ENCODE measurements at regions not wholly inside any gene's neighbourhood (a gene's known extent, or its start where the extent isn't known, plus 50 kb on each side); places are given as distances from the start of the nearest gene placed in this dataset.

DNA sequence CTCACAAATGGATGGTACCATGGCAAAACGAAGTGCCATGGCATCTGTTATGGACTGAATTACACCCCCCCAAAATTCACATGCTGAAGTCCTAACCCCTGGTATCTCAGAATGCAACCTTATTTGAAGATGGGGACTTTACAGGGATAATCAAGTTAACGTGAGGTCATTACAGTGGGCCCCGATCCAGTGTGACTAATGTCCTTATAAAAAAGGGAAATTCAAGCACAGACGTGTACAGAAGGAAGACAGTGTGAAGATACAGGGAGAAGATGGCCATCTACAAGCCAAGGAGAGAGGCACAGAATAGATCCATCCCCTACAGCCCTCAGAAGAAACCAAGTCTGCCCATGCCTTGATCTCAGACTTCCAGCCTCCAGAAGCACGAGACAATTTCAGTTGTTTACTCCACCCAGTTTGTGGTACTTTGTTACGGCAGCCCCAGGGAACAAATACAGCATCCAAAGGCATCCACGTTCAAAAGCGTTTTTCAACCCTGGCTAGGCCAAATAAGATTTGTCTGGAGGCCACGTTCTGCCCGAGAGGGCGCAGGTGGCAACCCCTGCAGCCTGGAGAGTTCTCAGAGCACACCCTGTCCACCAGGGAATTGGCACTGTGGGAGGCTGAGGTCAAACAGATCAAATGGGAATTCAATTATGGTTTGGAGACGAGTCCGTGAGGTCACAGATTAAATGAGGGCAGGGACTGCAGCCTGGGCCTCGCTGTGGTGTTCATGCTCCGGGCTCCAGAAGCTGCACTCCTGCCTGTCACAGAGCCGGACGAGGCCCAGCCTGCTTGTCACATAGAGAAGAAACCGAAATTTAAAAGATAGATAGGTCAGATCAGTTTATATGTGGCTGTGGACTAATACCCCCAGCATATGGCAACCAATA, 494.8 kb downstream of the SHQ1 start:
- intact Hi-C loops (cut with DNase I), result no loop called here
- DNase-seq (no peak), ATAC-seq (no peak)

DNA sequence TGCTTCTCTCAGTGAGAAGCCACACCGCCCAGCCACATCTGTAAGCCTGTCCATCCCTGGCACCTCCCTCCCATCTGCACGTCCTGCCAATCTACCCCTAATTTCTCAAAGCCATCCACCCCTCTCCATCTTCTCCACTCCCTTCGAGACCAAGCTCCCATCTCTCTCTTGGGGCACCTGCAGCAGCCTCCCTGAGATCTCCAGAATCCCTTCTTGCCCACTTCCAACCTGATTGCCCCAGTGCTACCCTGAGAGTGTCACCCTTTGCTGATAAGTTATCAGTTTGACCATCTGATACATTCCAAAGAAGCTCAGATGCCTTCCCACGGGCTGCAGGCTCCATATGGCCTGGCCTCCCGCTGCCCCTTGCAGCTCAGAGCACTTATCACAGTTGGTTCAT, 496.1 kb downstream of the SHQ1 start:
- ATAC-seq, result no peak
- no peak for DNase-seq
- intact Hi-C loops (cut with DNase I), result no loop called here

DNA sequence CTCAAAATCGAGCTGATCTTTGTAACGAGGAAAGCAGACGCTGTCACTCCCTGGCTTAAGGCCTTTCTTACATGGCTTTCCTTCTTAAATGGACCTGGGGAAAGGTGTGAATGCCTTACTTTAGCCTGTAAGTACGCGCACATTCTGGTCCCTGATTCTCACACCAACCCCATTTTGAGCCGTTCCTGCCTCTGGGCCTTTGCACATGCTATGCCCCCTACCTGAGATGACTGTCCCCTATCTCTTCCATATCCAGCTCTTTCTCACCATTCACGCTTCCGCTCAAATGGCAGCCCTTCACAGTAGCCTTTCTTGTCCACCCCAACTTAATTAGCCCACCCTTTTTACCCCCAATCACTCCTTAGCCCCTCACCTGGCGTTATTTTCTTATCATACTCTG, 496.7 kb downstream of the SHQ1 start:
- DNase-seq (no peak), ATAC-seq (no peak)
- intact Hi-C loops (cut with DNase I), result no loop called here

- ATAC-seq (no peak), DNase-seq (no peak)
- intact Hi-C loops (cut with DNase I), result no loop called here
These were observed 497.3 kb downstream of the SHQ1 start for GRCh38 chr3:72350761-72351505.

DNA sequence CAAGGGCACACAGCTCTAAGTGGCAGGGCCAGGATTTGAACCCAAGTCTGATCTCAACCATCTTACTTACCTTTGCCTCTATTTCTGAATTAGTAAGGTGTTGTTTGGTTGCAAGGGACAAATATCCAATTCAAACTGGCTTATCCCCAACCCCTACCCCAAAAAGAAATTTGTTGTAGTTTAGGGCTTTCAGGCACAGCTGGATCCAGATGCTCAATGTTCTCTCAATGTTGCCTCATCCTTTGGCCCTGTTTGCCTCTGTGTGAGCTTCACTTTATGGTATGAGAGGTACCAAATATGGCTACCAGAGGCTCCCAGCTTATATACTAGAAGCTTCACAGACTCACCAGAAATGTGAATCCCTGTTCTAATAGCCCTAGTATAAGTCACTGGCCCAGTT, 499.9 kb downstream of the SHQ1 start:
- ATAC-seq, result no peak
- DNase-seq, result no peak
- intact Hi-C loops (cut with DNase I), result loop anchor here in 1 of 2 donors (5.0 kb wide), 1 partner anchor 99 kb away; the partner anchor contains the start of gene RYBP

DNA sequence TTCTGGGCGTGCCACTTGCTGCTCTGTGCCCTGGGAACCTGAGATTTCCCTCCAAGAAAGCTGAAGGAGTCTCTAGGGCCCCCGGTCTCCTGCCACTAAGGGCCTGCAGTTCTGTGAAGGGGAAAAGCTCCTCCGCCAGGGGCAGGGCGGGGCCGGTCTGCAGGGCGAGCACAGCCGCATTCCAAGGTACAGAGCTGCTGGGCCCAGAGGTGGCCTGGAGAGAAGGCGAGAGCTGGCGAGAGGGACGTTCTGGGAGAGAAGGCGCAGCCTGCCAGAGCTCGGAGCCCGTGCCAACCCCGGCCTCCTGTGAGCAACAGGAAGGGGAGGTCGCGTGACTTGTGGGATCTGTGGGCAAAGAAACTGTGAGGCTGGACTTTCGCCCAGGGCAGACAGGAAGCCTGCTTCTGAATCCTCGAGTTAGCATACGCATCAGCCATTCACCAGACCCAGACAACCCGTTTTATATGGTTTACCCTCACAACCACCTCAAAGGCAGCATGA, 500.4 kb downstream of the SHQ1 start:
- peak; percentile 89 for DNase-seq
- intact Hi-C loops (cut with DNase I), result loop anchor here in 1 of 2 donors (5.0 kb wide), 1 partner anchor 99 kb away; the partner anchor contains the start of gene RYBP
- ATAC-seq, result peak; percentile 70 to 84

GRCh38 chr3:72346526-72346926, 501.7 kb downstream of the SHQ1 start:
- peak in 1 of 2 donors; percentile 59 for ATAC-seq
- no peak for DNase-seq
- intact Hi-C loops (cut with DNase I), result loop anchor here in 1 of 2 donors (5.0 kb wide), 1 partner anchor 101 kb away; the partner anchor contains the start of gene RYBP

- DNase-seq (no peak), ATAC-seq (no peak)
- intact Hi-C loops (cut with DNase I), result loop anchor here in 1 of 2 donors (5.0 kb wide), 1 partner anchor 101 kb away; the partner anchor contains the start of gene RYBP
These were observed 502.3 kb downstream of the SHQ1 start for GRCh38 chr3:72345980-72346379.

DNA sequence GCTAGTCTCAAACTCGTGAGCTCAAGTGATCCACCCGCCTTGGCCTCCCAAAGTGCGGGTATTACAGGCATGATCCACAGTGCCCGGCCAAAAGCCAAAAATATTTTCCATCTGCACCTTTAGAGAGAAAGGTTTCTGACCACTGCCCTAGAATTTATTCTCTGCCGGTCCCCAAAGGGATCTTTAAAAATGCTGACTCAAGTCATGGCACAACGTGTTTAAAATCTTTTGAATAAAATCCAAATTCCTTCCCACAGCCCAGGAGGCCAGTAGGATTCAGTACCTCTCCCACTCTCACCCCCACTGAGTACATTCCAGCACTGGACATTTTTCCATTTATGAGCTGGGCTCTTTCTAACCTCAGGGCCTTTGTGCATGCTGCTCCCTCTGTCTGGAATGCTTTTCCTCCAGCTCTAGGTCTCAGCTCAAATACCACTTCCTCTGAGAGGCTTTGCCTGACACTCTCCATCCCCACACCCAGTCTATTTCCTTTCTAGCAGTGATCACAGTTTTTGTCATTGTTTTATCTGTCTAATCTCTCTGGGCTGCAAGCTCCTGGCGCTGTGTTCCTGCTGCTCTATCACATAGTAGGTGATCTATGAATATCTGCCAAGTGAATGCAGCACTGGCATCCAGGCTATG, 502.9 kb downstream of the SHQ1 start:
- ATAC-seq (no peak), DNase-seq (no peak)
- intact Hi-C loops (cut with DNase I), result loop anchor here in 1 of 2 donors (5.0 kb wide), 1 partner anchor 102 kb away; the partner anchor contains the start of gene RYBP

DNA sequence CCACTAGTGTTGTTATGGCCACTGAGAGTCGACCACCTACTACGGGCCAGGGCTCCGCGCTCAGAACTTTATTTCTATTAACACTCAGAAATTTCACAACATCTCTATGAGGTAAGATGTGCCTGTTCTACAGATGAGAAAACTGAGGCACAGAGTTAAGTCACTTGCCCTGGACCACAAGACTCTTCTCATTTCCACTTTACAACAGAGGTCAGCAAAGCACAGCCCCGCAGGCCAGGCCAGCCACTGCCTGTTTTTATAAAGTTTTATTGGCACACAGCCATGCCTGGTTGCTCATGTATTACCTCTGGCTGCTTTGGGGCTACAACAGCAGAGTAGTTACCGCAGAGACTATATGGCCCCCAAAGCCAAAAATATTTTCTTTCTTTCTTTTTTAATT, 503.6 kb downstream of the SHQ1 start:
- intact Hi-C loops (cut with DNase I), result loop anchor here in 1 of 2 donors (5.0 kb wide), 1 partner anchor 103 kb away; the partner anchor contains the start of gene RYBP
- DNase-seq (no peak), ATAC-seq (no peak)

DNA sequence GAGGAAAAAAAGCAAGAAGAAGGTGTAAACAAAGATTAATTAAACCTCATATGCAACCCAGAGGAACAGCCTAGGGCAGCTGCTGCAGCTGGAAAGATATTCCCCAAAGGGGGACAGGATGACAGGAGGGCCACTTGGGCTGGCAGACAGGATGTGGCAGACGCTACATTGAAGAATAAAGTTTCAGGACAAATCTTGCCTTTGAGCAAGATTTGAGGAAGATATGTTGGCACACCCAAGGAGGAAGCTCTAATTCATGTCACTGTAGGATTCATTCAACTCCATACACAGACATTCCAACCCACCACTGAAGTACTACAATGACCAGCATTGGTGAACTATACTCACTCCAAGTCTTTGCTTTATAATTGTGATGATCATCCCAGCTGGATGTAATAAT, 504.0 kb downstream of the SHQ1 start:
- intact Hi-C loops (cut with DNase I), result no loop called here
- ATAC-seq (no peak), DNase-seq (no peak)

- intact Hi-C loops (cut with DNase I), result no loop called here
- ATAC-seq (peak in 1 of 2 donors; percentile 9), DNase-seq (no peak)
These were observed 505.2 kb downstream of the SHQ1 start for GRCh38 chr3:72343078-72343477.

- no peak for DNase-seq
- ATAC-seq, result no peak
- intact Hi-C loops (cut with DNase I), result no loop called here
These were observed 505.8 kb downstream of the SHQ1 start for GRCh38 chr3:72342450-72342849.

GRCh38 chr3:72341920-72342319, 506.3 kb downstream of the SHQ1 start:
- intact Hi-C loops (cut with DNase I), result no loop called here
- ATAC-seq (no peak), DNase-seq (no peak)

- intact Hi-C loops (cut with DNase I), result no loop called here
- ATAC-seq (no peak), DNase-seq (no peak)
These were observed 506.9 kb downstream of the SHQ1 start for GRCh38 chr3:72341380-72341770.

DNA sequence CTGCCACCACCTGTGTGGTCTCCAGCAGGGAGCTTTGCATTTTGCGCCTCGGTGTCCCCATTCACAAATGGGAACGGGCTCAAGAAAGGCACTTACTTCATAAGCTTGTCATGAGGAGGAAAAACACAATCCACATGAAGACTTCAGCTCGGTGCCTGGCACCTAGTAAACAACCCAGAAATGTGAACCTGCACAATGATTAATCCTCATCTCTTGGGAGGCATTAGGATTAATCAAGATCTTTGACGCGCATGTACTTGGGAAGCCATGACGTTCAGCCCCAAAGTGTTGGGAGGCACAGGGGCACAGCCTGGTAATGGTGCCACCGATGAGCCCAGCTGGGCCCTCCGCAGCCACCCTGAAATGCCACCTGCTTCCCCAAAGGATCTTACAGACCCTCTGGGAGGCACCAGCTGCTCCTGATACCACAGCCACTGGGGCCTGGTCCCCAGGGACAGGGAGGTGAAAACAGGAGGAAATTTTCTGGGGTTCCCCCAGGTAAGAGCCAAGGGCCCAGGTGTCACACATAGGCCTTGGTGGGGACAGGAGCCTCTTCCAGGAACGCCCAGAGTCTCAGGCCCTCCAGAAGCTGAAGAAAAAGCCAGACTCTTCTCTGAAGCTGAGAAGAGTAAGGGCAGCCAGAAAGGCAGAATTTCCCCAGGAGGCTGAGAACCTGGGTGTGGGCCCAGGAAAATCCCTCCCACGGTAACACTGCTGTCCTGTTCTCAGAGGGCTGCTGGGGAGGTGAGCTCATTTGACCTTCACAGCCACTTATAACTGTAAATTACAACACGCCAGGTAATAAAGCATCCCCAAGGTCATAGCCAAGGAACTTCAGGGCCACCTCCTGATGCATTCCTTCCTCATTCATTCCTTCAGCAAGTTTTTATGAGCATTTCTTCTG, 507.5 kb downstream of the SHQ1 start:
- intact Hi-C loops (cut with DNase I), result no loop called here
- DNase-seq (peak; percentile 18), ATAC-seq (no peak)

- ATAC-seq (no peak), DNase-seq (peak; percentile 8)
These were observed 508.2 kb downstream of the SHQ1 start for GRCh38 chr3:72340056-72340455.

GRCh38 chr3:72339670-72340030, 508.6 kb downstream of the SHQ1 start:
- intact Hi-C loops (cut with DNase I), result no loop called here

More at GRCh38 chr3:72340056-72340455, 508.2 kb downstream of the SHQ1 start:
- intact Hi-C loops (cut with DNase I), result no loop called here

More at GRCh38 chr3:72339670-72340030, 508.6 kb downstream of the SHQ1 start:
- DNase-seq (peak; percentile 20), ATAC-seq (no peak)

Data from left cardiac atrium (tissue), 4 donors.